Islet precursor cell (in vitro differentiated cells): ENCODE measurements at regions not wholly inside any gene's neighbourhood (a gene's known extent, or its start where the extent isn't known, plus 50 kb on each side); places are given as distances from the start of the nearest gene placed in this dataset.
A peak's percentile ranks its signal among the peaks of the same experiment; 100 is the strongest.

Experiments used
- DNase-seq: peaks from one replicate; pipeline ENCODE4 v3.0.0-alpha.2; 2018

- DNase-seq, result no peak
These were observed 264.3 kb downstream of the TXNL1 start for GRCh38 chr18:56374007-56374655.

GRCh38 chr18:56373601-56374000 is 264.8 kb downstream of the TXNL1 start:
- DNase-seq, result no peak

GRCh38 chr18:56368066-56368465 is 270.3 kb downstream of the TXNL1 start:
- no peak for DNase-seq

GRCh38 chr18:56358608-56359280 is 279.6 kb downstream of the TXNL1 start:
- DNase-seq, result no peak

GRCh38 chr18:56353663-56354260 is 284.6 kb downstream of the TXNL1 start:
- DNase-seq, result no peak

- no peak for DNase-seq
These were observed 286.4 kb downstream of the TXNL1 start for GRCh38 chr18:56351911-56352500.

GRCh38 chr18:56337507-56337906 is 300.9 kb downstream of the TXNL1 start:
- DNase-seq, result no peak

GRCh38 chr18:56333839-56334238 is 304.6 kb downstream of the TXNL1 start:
- no peak for DNase-seq

- DNase-seq, result no peak
These were observed 305.2 kb downstream of the TXNL1 start for GRCh38 chr18:56333146-56333545.

GRCh38 chr18:56332371-56332770 is 306.0 kb downstream of the TXNL1 start:
- DNase-seq, result no peak

GRCh38 chr18:56330366-56331110 is 307.9 kb downstream of the TXNL1 start:
- no peak for DNase-seq

- DNase-seq, result no peak
These were observed 308.9 kb downstream of the TXNL1 start for GRCh38 chr18:56329536-56329935.

- DNase-seq, result no peak
These were observed 311.1 kb downstream of the TXNL1 start for GRCh38 chr18:56327191-56327885.

- DNase-seq, result no peak
These were observed 311.9 kb downstream of the TXNL1 start for GRCh38 chr18:56326336-56327072.

- DNase-seq, result no peak
These were observed 314.7 kb downstream of the TXNL1 start for GRCh38 chr18:56323673-56324072.

- DNase-seq, result peak; percentile 71
These were observed 316.0 kb downstream of the TXNL1 start for GRCh38 chr18:56322406-56322805.

- no peak for DNase-seq
These were observed 316.9 kb downstream of the TXNL1 start for GRCh38 chr18:56321470-56321869.

- DNase-seq, result no peak
These were observed 318.4 kb downstream of the TXNL1 start for GRCh38 chr18:56319953-56320352.

GRCh38 chr18:56316727-56317126 is 321.7 kb downstream of the TXNL1 start:
- DNase-seq, result no peak

GRCh38 chr18:56315363-56315762 is 323.0 kb downstream of the TXNL1 start:
- no peak for DNase-seq

- DNase-seq, result no peak
These were observed 324.0 kb downstream of the TXNL1 start for GRCh38 chr18:56314396-56314795.
